ENCODE measurements at regions not wholly inside any gene's neighbourhood (a gene's known extent, or its start where the extent isn't known, plus 50 kb on each side); places are given as distances from the start of the nearest gene placed in this dataset.

DNA sequence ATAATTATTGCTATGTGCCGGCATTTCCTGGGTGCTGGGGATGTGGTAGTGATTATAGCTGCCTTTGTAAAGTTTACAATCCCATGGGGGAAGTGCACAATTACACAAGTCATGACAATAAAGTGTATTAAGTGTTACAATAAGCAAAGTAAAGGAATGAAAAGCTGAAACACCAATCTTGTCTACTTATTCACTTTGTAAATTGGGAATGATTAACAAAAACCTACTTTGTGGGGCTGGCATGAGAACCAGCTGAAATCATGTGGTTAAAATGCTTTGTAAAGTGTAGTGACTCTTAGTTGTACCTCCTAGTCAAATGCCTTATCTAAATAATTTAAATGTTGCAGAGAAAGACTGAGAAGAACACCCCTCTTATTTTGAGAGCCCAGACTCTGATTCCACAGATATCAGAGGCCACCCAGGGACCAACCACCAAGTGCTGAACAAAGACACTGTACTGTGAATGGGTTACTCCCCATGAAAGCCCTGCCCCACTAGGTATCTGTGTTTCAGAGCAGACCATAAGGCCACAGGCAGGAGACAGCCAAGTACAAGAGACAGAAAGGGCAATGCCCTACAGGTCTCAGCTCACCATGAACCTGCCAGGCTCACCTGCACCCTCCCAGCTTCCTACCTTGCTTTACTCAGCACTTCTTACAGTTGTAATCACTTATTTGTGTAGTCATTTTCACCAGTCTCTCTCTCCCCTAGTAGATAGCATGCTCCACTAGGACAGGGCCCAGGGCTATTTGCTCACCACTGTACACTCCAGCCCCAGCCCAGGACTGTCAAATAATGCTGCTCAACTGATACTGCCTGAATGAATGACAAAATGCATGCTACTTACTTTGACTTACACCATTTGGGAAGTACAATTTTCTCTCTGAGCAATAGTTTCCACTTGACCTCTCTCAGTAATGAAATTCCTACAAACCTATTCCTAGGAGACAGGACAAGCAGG, 101.6 kb upstream of the APC start:
- TF ChIP-seq EZH2phosphoT487 (IDR thresholded peaks at IDR 0.05; ENCODE audit: low read depth, severe bottlenecking, unreplicated experiment) (no peak), EZH2 (IDR thresholded peaks at IDR 0.05; ENCODE audit: borderline replicate concordance) (no peak), CTCF (IDR thresholded peaks at IDR 0.05; ENCODE audit: poor library complexity) (no peak)
- WGBS (ENCODE audit: low lambda C conversion rate, missing lambda C conversion rate) = 83% methylated on average over 1 of the region's 1 CpG
- Histone ChIP-seq H3K4me1 (ENCODE audit: insufficient read depth) (peaks cover 24% of the 10 kb centered on the region), H3K4me2 (no peak overlapping the region), H3K36me3 (replicated peaks; ENCODE audit: insufficient read depth, low read depth) (no peaks in the 10 kb centered on the region), H3K9me3 (ENCODE audit: low read depth) (no peaks in the 10 kb centered on the region), H3K4me3 (no peak overlapping the region), H3K27ac (peak overlapping the region; percentile 64), H4K20me1 (ENCODE audit: insufficient read depth, poor library complexity, severe bottlenecking) (no peaks in the 10 kb centered on the region), H3K9me2 (replicated peaks; ENCODE audit: insufficient read depth) (no peaks in the 10 kb centered on the region), H2AFZ (no peak overlapping the region), H3K79me2 (no peaks in the 10 kb centered on the region), H3K27me3 (no peaks in the 10 kb centered on the region)
- DNase-seq (ENCODE audit: low spot score) = peak; percentile 53

GRCh38 chr5:112636751-112637150, 100.9 kb upstream of the APC start:
- no peak overlapping the region for H3K4me2 ChIP-seq

DNA sequence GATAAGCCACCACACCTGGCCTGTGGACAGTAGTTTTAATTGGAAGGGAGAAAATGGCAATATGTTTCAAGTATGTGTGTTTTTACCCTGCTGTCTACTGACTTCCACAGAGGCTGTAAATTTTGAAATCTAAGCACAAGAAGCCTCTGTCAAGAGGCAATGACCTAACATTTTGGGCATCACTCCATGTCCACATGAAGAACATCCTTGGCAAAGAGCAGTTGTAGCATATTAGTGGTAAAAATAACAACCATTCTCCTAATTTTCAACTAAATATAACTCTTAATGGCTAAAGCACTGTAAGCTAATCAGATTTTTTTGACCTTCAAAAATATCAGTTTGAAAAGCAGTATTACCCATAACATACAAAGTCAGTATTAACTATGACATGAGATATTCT, 100.3 kb upstream of the APC start:
- Histone ChIP-seq H3K9me2 (replicated peaks; ENCODE audit: insufficient read depth) (no peaks in the 10 kb centered on the region), H3K4me3 (no peak overlapping the region), H3K79me2 (no peaks in the 10 kb centered on the region), H3K4me1 (ENCODE audit: insufficient read depth) (peaks cover 22% of the 10 kb centered on the region), H3K27ac (peak overlapping the region; percentile 63), H3K4me2 (no peak overlapping the region), H3K36me3 (replicated peaks; ENCODE audit: insufficient read depth, low read depth) (no peaks in the 10 kb centered on the region), H3K27me3 (no peaks in the 10 kb centered on the region), H4K20me1 (ENCODE audit: insufficient read depth, poor library complexity, severe bottlenecking) (no peaks in the 10 kb centered on the region), H2AFZ (no peak overlapping the region), H3K9me3 (ENCODE audit: low read depth) (no peaks in the 10 kb centered on the region)
- no peak for TF ChIP-seq EZH2 (IDR thresholded peaks at IDR 0.05; ENCODE audit: borderline replicate concordance)
- TF ChIP-seq EZH2phosphoT487 (IDR thresholded peaks at IDR 0.05; ENCODE audit: low read depth, severe bottlenecking, unreplicated experiment) = no peak
- TF ChIP-seq CTCF (IDR thresholded peaks at IDR 0.05; ENCODE audit: poor library complexity) = no peak
- no peak for DNase-seq (ENCODE audit: low spot score)

More at GRCh38 chr5:112636751-112637150, 100.9 kb upstream of the APC start:
- 97% methylated on average over 2 of the region's 2 CpGs for WGBS (ENCODE audit: low lambda C conversion rate, missing lambda C conversion rate)
- H2AFZ ChIP-seq = no peak overlapping the region
- no peaks in the 10 kb centered on the region for H3K9me3 ChIP-seq (ENCODE audit: low read depth)
- TF ChIP-seq CTCF (IDR thresholded peaks at IDR 0.05; ENCODE audit: poor library complexity) (no peak), EZH2 (IDR thresholded peaks at IDR 0.05; ENCODE audit: borderline replicate concordance) (no peak), EZH2phosphoT487 (IDR thresholded peaks at IDR 0.05; ENCODE audit: low read depth, severe bottlenecking, unreplicated experiment) (no peak)
- H3K9me2 ChIP-seq (replicated peaks; ENCODE audit: insufficient read depth) = no peaks in the 10 kb centered on the region
- no peaks in the 10 kb centered on the region for H3K36me3 ChIP-seq (replicated peaks; ENCODE audit: insufficient read depth, low read depth)
- H3K4me3 ChIP-seq = no peak overlapping the region
- no peaks in the 10 kb centered on the region for H3K27me3 ChIP-seq
- no peak for DNase-seq (ENCODE audit: low spot score)
- H3K4me1 ChIP-seq (ENCODE audit: insufficient read depth) = peaks cover 22% of the 10 kb centered on the region
- no peaks in the 10 kb centered on the region for H3K79me2 ChIP-seq
- peak overlapping the region; percentile 63 for H3K27ac ChIP-seq
- no peaks in the 10 kb centered on the region for H4K20me1 ChIP-seq (ENCODE audit: insufficient read depth, poor library complexity, severe bottlenecking)
